ENCODE measurements at regions not wholly inside any gene's neighbourhood (a gene's known extent, or its start where the extent isn't known, plus 50 kb on each side); places are given as distances from the start of the nearest gene placed in this dataset.

- TF ChIP-seq POLR2AphosphoS5 (IDR thresholded peaks at IDR 0.05; ENCODE audit: low read depth, low read length): no peak
- TF ChIP-seq TAF1 (IDR thresholded peaks at IDR 0.05; ENCODE audit: borderline replicate concordance, insufficient read depth, low read length): no peak
- TF ChIP-seq, protein P1, sequence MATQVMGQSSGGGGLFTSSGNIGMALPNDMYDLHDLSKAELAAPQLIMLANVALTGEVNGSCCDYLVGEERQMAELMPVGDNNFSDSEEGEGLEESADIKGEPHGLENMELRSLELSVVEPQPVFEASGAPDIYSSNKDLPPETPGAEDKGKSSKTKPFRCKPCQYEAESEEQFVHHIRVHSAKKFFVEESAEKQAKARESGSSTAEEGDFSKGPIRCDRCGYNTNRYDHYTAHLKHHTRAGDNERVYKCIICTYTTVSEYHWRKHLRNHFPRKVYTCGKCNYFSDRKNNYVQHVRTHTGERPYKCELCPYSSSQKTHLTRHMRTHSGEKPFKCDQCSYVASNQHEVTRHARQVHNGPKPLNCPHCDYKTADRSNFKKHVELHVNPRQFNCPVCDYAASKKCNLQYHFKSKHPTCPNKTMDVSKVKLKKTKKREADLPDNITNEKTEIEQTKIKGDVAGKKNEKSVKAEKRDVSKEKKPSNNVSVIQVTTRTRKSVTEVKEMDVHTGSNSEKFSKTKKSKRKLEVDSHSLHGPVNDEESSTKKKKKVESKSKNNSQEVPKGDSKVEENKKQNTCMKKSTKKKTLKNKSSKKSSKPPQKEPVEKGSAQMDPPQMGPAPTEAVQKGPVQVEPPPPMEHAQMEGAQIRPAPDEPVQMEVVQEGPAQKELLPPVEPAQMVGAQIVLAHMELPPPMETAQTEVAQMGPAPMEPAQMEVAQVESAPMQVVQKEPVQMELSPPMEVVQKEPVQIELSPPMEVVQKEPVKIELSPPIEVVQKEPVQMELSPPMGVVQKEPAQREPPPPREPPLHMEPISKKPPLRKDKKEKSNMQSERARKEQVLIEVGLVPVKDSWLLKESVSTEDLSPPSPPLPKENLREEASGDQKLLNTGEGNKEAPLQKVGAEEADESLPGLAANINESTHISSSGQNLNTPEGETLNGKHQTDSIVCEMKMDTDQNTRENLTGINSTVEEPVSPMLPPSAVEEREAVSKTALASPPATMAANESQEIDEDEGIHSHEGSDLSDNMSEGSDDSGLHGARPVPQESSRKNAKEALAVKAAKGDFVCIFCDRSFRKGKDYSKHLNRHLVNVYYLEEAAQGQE (IDR thresholded peaks at IDR 0.05; ENCODE audit: insufficient read depth in 1 of 2, low read depth in 2 of 2, low read length in 2 of 2): no peak
- TF ChIP-seq SIN3A (IDR thresholded peaks at IDR 0.05; ENCODE audit: borderline replicate concordance, insufficient read depth, low read length): no peak
- TF ChIP-seq FOXP2 (optimal IDR thresholded peaks at IDR 0.05; ENCODE audit: borderline replicate concordance, extremely low read depth, extremely low read length, insufficient read depth): no peak
These were observed 548.9 kb upstream of the SYT4 start for GRCh38 chr18:43826215-43826614.

All from PFSK-1 (cell line).